GM12892 (cell line): ENCODE measurements at regions not wholly inside any gene's neighbourhood (a gene's known extent, or its start where the extent isn't known, plus 50 kb on each side); places are given as distances from the start of the nearest gene placed in this dataset.
"Not testable (repeated sequence)": the region's sequence is repeated elsewhere in the genome, so short reads cannot be mapped to it uniquely, and the experiment has no call there.

Experiments used
- DNase-seq: peaks from one replicate; pipeline ENCODE4 v3.0.0; 2011; ENCODE audit not compliant: insufficient read length
- FAIRE-seq: peaks from 2 replicates; lab custom pipeline; 2011; peaks lifted over from hg19 to GRCh38; lab: Jason Lieb, UNC
- POLR2A ChIP-seq: IDR thresholded peaks from 2 replicates; pipeline ENCODE4 v1.6.1; 2011; ENCODE audit warnings: low read depth, low read length, control low read depth
- POLR2AphosphoS5 ChIP-seq: IDR thresholded peaks from 2 replicates; pipeline ENCODE4 v1.6.1; 2011; ENCODE audit warnings: low read depth, low read length, control low read depth
- TAF1 ChIP-seq: IDR thresholded peaks from 2 replicates; pipeline ENCODE4 v1.6.1; 2011; ENCODE audit warnings: low read depth, mild to moderate bottlenecking, control low read depth, low read length, borderline replicate concordance

DNA sequence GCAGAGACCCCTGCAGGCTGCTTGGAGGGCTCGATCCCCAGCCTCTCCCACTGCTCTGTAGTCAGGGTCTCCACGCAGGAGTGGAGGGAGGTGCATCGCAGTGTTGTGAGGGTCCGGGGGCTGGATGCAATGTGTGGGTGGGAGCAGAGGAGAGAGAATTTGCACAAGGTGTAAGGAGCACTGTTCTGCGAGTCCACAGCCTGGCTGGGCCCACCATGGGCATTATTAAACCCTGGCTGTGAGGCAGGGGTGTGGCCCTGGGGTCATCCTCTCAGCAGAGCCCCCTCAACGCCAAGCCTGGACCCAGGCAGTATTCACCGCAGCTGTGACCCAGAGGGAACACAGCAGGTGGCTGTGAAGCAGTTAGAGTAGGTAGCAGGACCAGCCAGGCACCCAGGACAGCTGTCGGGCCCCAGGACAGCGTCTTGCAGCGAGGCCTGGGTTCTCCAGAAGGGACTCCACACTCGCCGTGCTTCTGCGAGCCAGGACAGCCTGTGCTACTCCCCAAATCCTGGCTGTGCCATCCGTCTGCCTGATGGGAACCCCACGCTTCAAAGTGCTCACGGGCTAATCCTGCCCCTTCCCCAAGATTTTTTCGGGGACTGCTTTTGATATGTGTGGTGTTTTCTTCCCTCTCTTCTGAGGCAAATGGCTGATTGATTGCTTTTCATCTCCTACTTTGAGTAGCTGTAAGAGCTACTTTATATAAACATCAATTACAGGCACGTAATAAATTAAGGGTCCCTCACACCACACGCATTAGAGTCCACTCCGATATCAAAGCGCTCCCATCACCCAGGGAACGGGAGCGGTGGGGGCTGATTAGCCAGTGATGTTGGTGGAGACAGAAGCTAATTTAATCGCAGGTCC lies 100.9 kb upstream of the GSE1 start:
- no peak for DNase-seq
- FAIRE-seq: no peak
- TF ChIP-seq POLR2A (no peak), TAF1 (no peak), POLR2AphosphoS5 (no peak)

DNA sequence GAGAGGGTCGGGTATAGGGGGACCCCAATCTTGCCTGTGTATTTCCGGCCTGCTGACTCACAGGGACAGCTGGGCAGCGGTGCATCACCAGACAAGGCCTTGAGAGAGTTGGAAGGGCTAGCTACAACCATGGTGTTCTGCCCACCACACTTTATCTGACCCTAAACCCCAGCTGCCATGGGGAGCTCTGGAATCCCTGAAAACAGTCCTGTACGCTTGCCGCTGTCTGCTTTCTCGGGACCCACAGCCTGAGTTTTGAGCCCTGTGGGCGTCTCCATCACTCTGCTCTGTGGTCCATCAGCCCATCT lies 100.4 kb upstream of the GSE1 start:
- DNase-seq (no peak), FAIRE-seq (no peak)
- TF ChIP-seq TAF1 (no peak), POLR2AphosphoS5 (no peak), POLR2A (no peak)

DNA sequence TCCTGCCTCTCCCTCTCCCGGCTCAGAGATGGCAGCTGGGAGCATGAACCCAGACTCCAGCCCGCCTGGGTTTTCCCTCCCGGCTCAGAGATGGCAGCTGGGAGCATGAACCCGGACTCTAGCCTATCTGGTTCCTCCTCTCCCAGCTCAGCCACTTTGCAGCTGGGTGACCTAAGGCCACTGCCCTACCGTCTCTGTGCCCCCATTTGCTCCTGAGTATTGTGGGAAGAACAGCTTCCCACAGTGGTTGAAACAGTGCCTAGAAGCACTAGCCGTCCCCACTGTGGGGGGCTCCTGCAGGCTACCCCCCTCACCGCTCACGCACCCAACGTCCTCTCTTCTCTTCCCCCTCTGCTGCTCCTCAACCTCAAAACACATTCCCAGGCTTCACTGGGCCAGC lies 99.9 kb upstream of the GSE1 start:
- DNase-seq: no peak
- no peak for FAIRE-seq
- no peak for TF ChIP-seq TAF1
- no peak for TF ChIP-seq POLR2AphosphoS5
- no peak for TF ChIP-seq POLR2A

DNA sequence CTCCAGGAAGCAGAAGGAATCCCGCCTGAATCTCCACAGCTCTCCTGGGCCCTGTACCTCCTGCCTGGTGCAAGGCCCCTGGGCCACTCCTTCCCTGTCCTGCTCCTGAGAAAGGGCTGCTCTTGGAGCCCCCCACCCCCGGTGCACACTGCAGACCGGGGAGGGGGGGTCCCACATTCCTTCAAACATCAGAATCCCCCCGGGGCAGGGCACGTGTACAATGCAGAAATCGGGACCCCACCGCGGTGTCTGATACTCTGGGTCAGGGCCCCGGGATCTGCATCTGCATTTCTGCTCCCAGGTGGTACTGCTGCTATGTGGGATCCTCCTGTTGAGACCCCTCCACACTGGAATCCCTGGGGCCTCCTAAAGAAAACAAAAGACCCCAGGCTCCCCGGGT lies 99.5 kb upstream of the GSE1 start:
- DNase-seq (no peak), FAIRE-seq (no peak)
- TF ChIP-seq POLR2A (no peak), TAF1 (no peak), POLR2AphosphoS5 (no peak)

- DNase-seq: no peak
- FAIRE-seq: no peak
- TF ChIP-seq TAF1: no peak
- TF ChIP-seq POLR2A: no peak
- TF ChIP-seq POLR2AphosphoS5: no peak
These were observed 98.9 kb upstream of the GSE1 start for GRCh38 chr16:85514295-85514597.

GRCh38 chr16:85514598-85515318 lies 98.4 kb upstream of the GSE1 start:
- FAIRE-seq: no peak
- DNase-seq: no peak

DNA sequence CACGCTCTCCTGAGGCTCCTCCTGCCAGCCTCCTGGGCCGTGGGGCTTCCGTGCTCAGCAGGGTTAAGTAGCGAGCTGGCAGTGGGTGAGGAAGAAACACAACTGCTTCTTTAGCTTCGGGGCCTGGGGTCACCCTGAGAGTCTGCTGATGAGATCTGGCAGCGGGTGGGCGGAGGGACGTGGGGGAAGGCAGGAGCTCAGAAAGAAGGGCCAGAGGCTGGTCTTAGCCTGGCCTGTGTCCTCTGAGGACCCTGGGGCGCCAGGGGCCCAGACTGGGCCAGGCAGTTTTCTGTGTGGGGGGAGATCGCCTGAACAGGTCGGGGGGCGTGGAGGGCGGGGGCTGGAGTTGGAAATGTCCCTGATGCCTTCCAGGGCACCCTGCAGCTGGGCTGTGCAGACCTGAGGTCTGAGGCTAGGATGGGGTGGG lies 97.8 kb upstream of the GSE1 start:
- no peak for FAIRE-seq
- no peak for TF ChIP-seq POLR2A
- TF ChIP-seq POLR2AphosphoS5: no peak
- TF ChIP-seq TAF1: no peak
- no peak for DNase-seq

More at GRCh38 chr16:85514598-85515318, 98.4 kb upstream of the GSE1 start:
- no peak for TF ChIP-seq POLR2AphosphoS5
- no peak for TF ChIP-seq POLR2A
- no peak for TF ChIP-seq TAF1

GRCh38 chr16:85515830-85516397 lies 97.2 kb upstream of the GSE1 start:
- TF ChIP-seq TAF1 (no peak), POLR2AphosphoS5 (no peak), POLR2A (no peak)
- DNase-seq (no peak), FAIRE-seq (no peak)

DNA sequence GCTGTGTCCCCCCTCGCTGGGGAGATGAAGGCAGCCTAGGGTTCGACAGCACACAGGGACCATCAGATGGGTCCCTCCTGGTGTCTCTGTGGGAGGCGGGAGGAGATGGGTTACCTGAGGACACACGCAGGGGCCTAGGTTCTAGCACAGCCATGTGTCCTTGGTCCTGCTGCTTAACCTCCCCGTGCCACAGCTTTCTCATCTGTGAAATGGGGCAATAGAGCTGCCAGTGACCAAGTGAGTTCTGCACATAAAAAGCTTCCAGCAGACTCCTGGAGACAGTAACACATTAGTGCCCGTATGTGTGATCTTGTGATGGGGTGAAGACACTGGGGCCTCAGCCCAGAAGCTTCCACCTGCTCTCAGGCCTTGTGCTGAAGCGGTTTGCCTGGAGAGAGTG lies 96.0 kb upstream of the GSE1 start:
- TF ChIP-seq TAF1 (no peak), POLR2A (no peak), POLR2AphosphoS5 (no peak)
- DNase-seq: no peak
- FAIRE-seq: no peak

DNA sequence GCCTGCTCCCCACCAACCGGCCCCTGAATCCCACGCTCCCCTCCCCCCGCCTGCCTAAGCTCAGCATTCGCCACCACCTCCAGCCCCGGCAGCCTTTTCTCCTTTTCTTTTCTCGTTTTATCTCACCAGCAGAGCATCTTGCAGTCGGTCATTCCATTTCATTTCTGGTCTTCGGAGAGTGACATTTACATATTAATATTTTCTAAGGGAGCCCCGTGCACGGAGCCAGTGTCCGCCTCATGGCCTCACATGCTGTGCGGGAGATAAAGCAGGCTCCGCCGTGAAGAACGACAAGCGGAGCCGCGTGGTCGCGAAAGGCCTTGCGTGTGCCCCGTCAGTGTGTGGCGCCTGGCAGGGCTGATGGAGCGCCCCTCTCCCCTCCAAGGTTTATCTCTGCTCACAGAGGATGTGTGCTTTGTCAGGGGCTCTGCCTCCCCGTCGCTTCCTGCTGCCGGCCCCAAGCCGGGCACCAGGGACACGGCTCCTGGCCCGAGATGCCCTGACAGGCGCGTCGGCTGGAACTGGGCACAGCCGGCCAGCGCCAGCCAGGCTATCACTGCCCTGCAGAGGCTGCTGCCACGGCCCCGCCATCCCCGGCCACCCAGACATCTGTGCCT lies 95.5 kb upstream of the GSE1 start:
- TF ChIP-seq POLR2AphosphoS5: no peak
- no peak for TF ChIP-seq POLR2A
- TF ChIP-seq TAF1: no peak
- DNase-seq (no peak), FAIRE-seq (no peak)

GRCh38 chr16:85518398-85519049 lies 94.6 kb upstream of the GSE1 start:
- FAIRE-seq (no peak), DNase-seq (no peak)
- TF ChIP-seq POLR2A: no peak
- no peak for TF ChIP-seq POLR2AphosphoS5

DNA sequence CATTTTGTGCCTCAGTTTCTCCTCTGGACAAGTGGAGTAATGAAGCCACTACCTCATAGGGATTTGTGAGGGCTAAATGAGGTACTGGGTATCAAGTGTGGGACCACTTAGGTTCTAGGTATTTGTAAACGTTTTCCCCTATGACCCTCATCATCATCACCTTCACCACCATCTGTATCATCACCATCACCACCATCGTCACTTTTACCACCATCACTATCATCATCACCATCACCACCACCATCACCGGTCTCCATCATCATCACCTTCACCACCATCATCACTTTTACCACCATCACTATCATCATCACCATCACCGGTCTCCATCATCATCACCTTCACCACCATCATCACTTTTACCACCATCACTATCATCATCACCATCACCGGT lies 94.1 kb upstream of the GSE1 start:
- DNase-seq, FAIRE-seq: not testable (repeated sequence)
